H9 (cell line): ENCODE measurements at regions not wholly inside any gene's neighbourhood (a gene's known extent, or its start where the extent isn't known, plus 50 kb on each side); places are given as distances from the start of the nearest gene placed in this dataset.

Source experiments
- DNase-seq: peaks from one replicate; pipeline ENCODE4 v3.0.0-alpha.2; 2017
- H2AFZ ChIP-seq: one replicate; pipeline ENCODE4 v1.6.1; 2013; ENCODE audit warnings: mild to moderate bottlenecking, low read length, control low read depth, moderate library complexity
- H2AK5ac ChIP-seq: 2 replicates; pipeline ENCODE4 v1.6.1; 2013; ENCODE audit warnings: low read length, control low read depth, mixed read lengths; ENCODE audit not compliant: insufficient read length
- H2BK120ac ChIP-seq: one replicate; pipeline ENCODE4 v1.6.1; 2013; ENCODE audit warnings: low read depth, mild to moderate bottlenecking, low read length, control low read depth, inconsistent platforms; ENCODE audit not compliant: poor library complexity, severe bottlenecking
- H2BK12ac ChIP-seq: 2 replicates; pipeline ENCODE4 v1.6.1; 2013; ENCODE audit warnings: low read length, control low read depth, mixed read lengths, low read depth; ENCODE audit not compliant: insufficient read length
- H2BK15ac ChIP-seq: 2 replicates; pipeline ENCODE4 v1.6.1; 2013; ENCODE audit warnings: low read depth, low read length, control low read depth
- H2BK20ac ChIP-seq: one replicate; pipeline ENCODE4 v1.6.1; 2013; ENCODE audit warnings: low read depth, mild to moderate bottlenecking, low read length, control low read depth, inconsistent platforms; ENCODE audit not compliant: poor library complexity, severe bottlenecking
- H2BK5ac ChIP-seq: 2 replicates; pipeline ENCODE4 v1.6.1; 2013; ENCODE audit warnings: low read length, control low read depth, mixed read lengths; ENCODE audit not compliant: insufficient read length
- H3K14ac ChIP-seq: 2 replicates; pipeline ENCODE4 v1.6.1; 2013; ENCODE audit warnings: low read length, control low read depth; ENCODE audit not compliant: insufficient read depth
- H3K18ac ChIP-seq: 2 replicates; pipeline ENCODE4 v1.6.1; 2013; ENCODE audit warnings: low read depth, mild to moderate bottlenecking, mixed read lengths, low read length, control low read depth; ENCODE audit not compliant: insufficient read length
- H3K23ac ChIP-seq: 2 replicates; pipeline ENCODE4 v1.6.1; 2013; ENCODE audit warnings: low read length, control low read depth, mixed read lengths, low read depth; ENCODE audit not compliant: insufficient read length
- H3K23me2 ChIP-seq: 2 replicates; pipeline ENCODE4 v1.6.1; 2013; ENCODE audit warnings: low read depth, mild to moderate bottlenecking, mixed read lengths, low read length, control low read depth; ENCODE audit not compliant: insufficient read length, poor library complexity, severe bottlenecking
- H3K27ac ChIP-seq: 2 replicates; pipeline ENCODE4 v1.5.1; 2013; ENCODE audit warnings: low read length, control low read depth, mixed read lengths, low read depth; ENCODE audit not compliant: insufficient read length
- H3K27me3 ChIP-seq: 2 replicates; pipeline ENCODE4 v1.6.1; 2013; ENCODE audit warnings: low read length, control low read depth, inconsistent platforms; ENCODE audit not compliant: insufficient read depth
- H3K4ac ChIP-seq: 2 replicates; pipeline ENCODE4 v1.6.1; 2013; ENCODE audit warnings: low read depth, mild to moderate bottlenecking, control low read depth, inconsistent platforms, low read length, moderate library complexity
- H3K4me1 ChIP-seq: 2 replicates; pipeline ENCODE4 v1.6.1; 2013; ENCODE audit warnings: low read length, control low read depth, inconsistent platforms; ENCODE audit not compliant: insufficient read depth
- H3K4me2 ChIP-seq: 2 replicates; pipeline ENCODE4 v1.6.1; 2013; ENCODE audit warnings: low read length, control low read depth, mixed read lengths; ENCODE audit not compliant: insufficient read length, insufficient read depth
- H3K56ac ChIP-seq: 2 replicates; pipeline ENCODE4 v1.6.1; 2013; ENCODE audit warnings: low read depth, mild to moderate bottlenecking, mixed read lengths, low read length, control low read depth; ENCODE audit not compliant: insufficient read length
- H3K79me1 ChIP-seq: 2 replicates; pipeline ENCODE4 v1.6.1; 2013; ENCODE audit warnings: low read depth, mild to moderate bottlenecking, moderate library complexity, low read length, control low read depth, inconsistent platforms; ENCODE audit not compliant: insufficient read depth, poor library complexity, severe bottlenecking
- H3K79me2 ChIP-seq: 2 replicates; pipeline ENCODE4 v1.6.1; 2013; ENCODE audit warnings: low read length, control low read depth, inconsistent platforms; ENCODE audit not compliant: insufficient read depth
- H3K9ac ChIP-seq: 2 replicates; pipeline ENCODE4 v1.6.1; 2013; ENCODE audit warnings: low read length, control low read depth, mixed read lengths; ENCODE audit not compliant: insufficient read length; ENCODE audit errors: extremely low read depth
- H3K9me3 ChIP-seq: one replicate; pipeline ENCODE4 v1.6.1; 2013; ENCODE audit warnings: low read depth, low read length, inconsistent platforms; ENCODE audit not compliant: control insufficient read depth
- H3T11ph ChIP-seq: one replicate; pipeline ENCODE4 v1.6.1; 2013; ENCODE audit warnings: mild to moderate bottlenecking, low read length, control low read depth, inconsistent platforms
- H4K20me1 ChIP-seq: one replicate; pipeline ENCODE4 v1.6.1; 2013; ENCODE audit not compliant: control insufficient read depth, insufficient read length, insufficient read depth
- H4K5ac ChIP-seq: 2 replicates; pipeline ENCODE4 v1.6.1; 2013; ENCODE audit warnings: low read depth, mild to moderate bottlenecking, mixed read lengths, low read length, control low read depth; ENCODE audit not compliant: insufficient read length
- H4K8ac ChIP-seq: replicated peaks from 2 replicates; pipeline ENCODE4 v1.6.1; 2013; ENCODE audit warnings: low read length, control low read depth, mixed read lengths, low read depth; ENCODE audit not compliant: insufficient read length
- H4K91ac ChIP-seq: 2 replicates; pipeline ENCODE4 v1.6.1; 2013; ENCODE audit warnings: low read depth, mild to moderate bottlenecking, moderate library complexity, mixed read lengths, low read length, control low read depth; ENCODE audit not compliant: insufficient read length
- H3K27ac Mint-ChIP-seq, 3 experiments: 2 replicates in 2 of 3; 3 replicates in 1 of 3; pipeline ENCODE4 v1.8.0; 2020 to 2021; ENCODE audit warnings: mixed read lengths in 3 of 3, mild to moderate bottlenecking in 1 of 3, moderate library complexity in 1 of 3
- H3K27me3 Mint-ChIP-seq: 2 replicates; pipeline ENCODE4 v1.8.0; 2021; ENCODE audit warnings: low read depth, mild to moderate bottlenecking, moderate library complexity, mixed read lengths
- H3K36me3 Mint-ChIP-seq, 3 experiments: 2 replicates in 2 of 3; 3 replicates in 1 of 3; pipeline ENCODE4 v1.8.0; 2020 to 2021; ENCODE audit warnings: low read depth in 3 of 3, mixed read lengths in 3 of 3; ENCODE audit not compliant: insufficient read depth in 1 of 3
- H3K4me1 Mint-ChIP-seq, 2 experiments: 2 replicates each; pipeline ENCODE4 v1.8.0; 2020; ENCODE audit warnings: mixed read lengths in 2 of 2
- H3K4me3 Mint-ChIP-seq, 2 experiments: 2 replicates in 1 of 2; 3 replicates in 1 of 2; pipeline ENCODE4 v1.8.0; 2020 to 2021; ENCODE audit warnings: mild to moderate bottlenecking in 2 of 2, mixed read lengths in 2 of 2, moderate library complexity in 1 of 2
- H3K9me3 Mint-ChIP-seq, 2 experiments: 2 replicates in 1 of 2; 3 replicates in 1 of 2; pipeline ENCODE4 v1.8.0; 2020; ENCODE audit warnings: mild to moderate bottlenecking in 2 of 2, mixed read lengths in 2 of 2, moderate library complexity in 1 of 2
- CTCF ChIP-seq: fragments of 200-600 bp; sonication (generic); conservative IDR thresholded peaks from 3 replicates; pipeline ENCODE4 v1.8.0; 2021; ENCODE audit warnings: antibody characterized with exemption, mild to moderate bottlenecking
- WGBS: extraction: QIAGEN DNeasy Blood & Tissue Kit; methylation state at CpG from one replicate; pipeline ENCODE4 v1.1.7; 2013; ENCODE audit warnings: missing lambda C conversion rate, low lambda C conversion rate, mixed read lengths; ENCODE audit not compliant: insufficient read length; ENCODE audit errors: extremely low coverage; 5-methylcytosine and 5-hydroxymethylcytosine counted together

- Histone ChIP-seq H2BK20ac (no peak overlapping the region), H3K4me2 (no peak overlapping the region), H3K27me3 (no peaks in the 10 kb centered on the region), H3K4me1 (peaks cover 2% of the 10 kb centered on the region; the same call in 1 of the 2 replicates), H4K5ac (no peak overlapping the region), H2BK15ac (no peak overlapping the region), H2BK12ac (no peak overlapping the region), H3K9ac (no peak overlapping the region), H3K23me2 (no peaks in the 10 kb centered on the region), H3K79me1 (no peaks in the 10 kb centered on the region), H3K23ac (no peak overlapping the region), H2AFZ (no peak overlapping the region), H3K9me3 (no peaks in the 10 kb centered on the region), H4K20me1 (no peaks in the 10 kb centered on the region), H2AK5ac (no peak overlapping the region), H3K79me2 (no peaks in the 10 kb centered on the region), H3K56ac (no peak overlapping the region), H3K4ac (no peak overlapping the region), H2BK120ac (no peak overlapping the region), H4K91ac (no peak overlapping the region), H3K14ac (no peak overlapping the region), H3T11ph (no peak overlapping the region), H3K27ac (no peak overlapping the region), H4K8ac (no peak overlapping the region), H2BK5ac (no peak overlapping the region), H3K18ac (no peak overlapping the region)
- H3K4me3 Mint-ChIP-seq, result no peak overlapping the region
- peaks cover 0 to 10% of the 10 kb centered on the region in 2 experiments; a peak in 2 of 4 replicates for H3K4me1 Mint-ChIP-seq
- H3K9me3 Mint-ChIP-seq, result peaks cover 19 to 20% of the 10 kb centered on the region in 2 experiments
- H3K27me3 Mint-ChIP-seq, result no peaks in the 10 kb centered on the region
- H3K27ac Mint-ChIP-seq, result no peak overlapping the region
- H3K36me3 Mint-ChIP-seq, result peaks cover 5 to 18% (median 6%) of the 10 kb centered on the region in 3 experiments; a peak in 6 of 7 replicates
- no CpG with 5 or more reads among the region's 5 CpGs for WGBS
- no peak for DNase-seq
- TF ChIP-seq CTCF, result no peak
Measured at GRCh38 chr1:199762572-199762971, 264.9 kb upstream of the NR5A2 start.
